Activated CD4-positive, alpha-beta T cell treated with anti-CD3 and anti-CD28 coated beads, Interleukin-2, amount 10 ng/mL, durations not matched to agents 24 days and 14 days (primary cell): ENCODE measurements at regions not wholly inside any gene's neighbourhood (a gene's known extent, or its start where the extent isn't known, plus 50 kb on each side); places are given as distances from the start of the nearest gene placed in this dataset.

Experiments
- DNase-seq: peaks from one replicate; pipeline ENCODE4 v3.0.0; 2022
- H3K27ac Mint-ChIP-seq: one replicate; pipeline ENCODE4 v1.8.0; 2022; ENCODE audit warnings: mild to moderate bottlenecking, mixed read lengths
- H3K27me3 Mint-ChIP-seq: one replicate; pipeline ENCODE4 v1.8.0; 2022; ENCODE audit warnings: mixed read lengths
- H3K36me3 Mint-ChIP-seq: one replicate; pipeline ENCODE4 v1.8.0; 2022; ENCODE audit warnings: low read depth, mild to moderate bottlenecking, mixed read lengths
- H3K4me1 Mint-ChIP-seq: one replicate; pipeline ENCODE4 v1.8.0; 2021; ENCODE audit warnings: mixed read lengths
- H3K4me3 Mint-ChIP-seq: one replicate; pipeline ENCODE4 v1.8.0; 2022; ENCODE audit warnings: mild to moderate bottlenecking, moderate library complexity, mixed read lengths
- H3K9me3 Mint-ChIP-seq: one replicate; pipeline ENCODE4 v1.8.0; 2021; ENCODE audit warnings: mixed read lengths
- intact Hi-C: fragments of 100-400 bp; cut with micrococcal nuclease; formaldehyde crosslinking; loops from one replicate; pipeline ENCODE4 v1.15.1; 2023

DNA sequence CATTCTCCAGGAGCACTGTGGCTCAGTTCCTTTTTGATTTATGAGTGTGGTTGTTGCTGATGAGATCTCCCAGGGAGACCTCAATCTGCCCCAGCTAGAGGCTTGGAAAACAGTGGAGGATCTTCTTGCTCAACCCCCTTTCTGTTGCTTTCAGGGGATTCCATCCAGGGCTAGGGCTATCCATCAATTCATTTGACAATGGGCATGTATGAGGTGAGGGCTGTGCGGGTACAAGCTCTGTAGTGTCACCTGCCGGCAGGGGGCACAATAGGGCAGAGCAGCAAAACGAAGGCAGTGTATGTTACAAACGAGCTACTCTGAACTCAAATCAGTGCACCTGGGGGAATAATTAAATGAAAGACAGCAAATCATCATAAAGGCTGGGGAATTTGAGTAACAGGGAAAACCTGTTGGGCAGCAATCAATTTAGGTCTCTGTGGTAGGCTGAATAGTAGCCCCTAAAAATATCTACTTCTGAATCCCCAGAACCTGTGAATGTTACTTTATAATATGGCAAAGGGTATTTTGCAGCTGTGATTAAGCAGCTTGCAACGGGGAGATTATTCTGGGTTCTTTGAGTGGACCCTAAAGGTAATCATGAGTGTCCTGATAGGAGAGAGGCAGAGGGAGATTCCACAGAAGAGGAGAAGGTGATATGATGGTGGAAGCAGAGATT lies 170.3 kb upstream of the ZBED5 start:
- Mint-ChIP-seq H3K9me3 (no peaks in the 10 kb centered on the region), H3K4me1 (peaks cover 2% of the 10 kb centered on the region), H3K27me3 (peaks cover 22% of the 10 kb centered on the region), H3K27ac (no peak overlapping the region), H3K36me3 (no peaks in the 10 kb centered on the region), H3K4me3 (no peak overlapping the region)
- DNase-seq = peak; percentile 92
- intact Hi-C loops = loop anchor here (1.0 kb wide), 1 partner anchor 759 kb away; no protein-coding TSS in a partner anchor

DNA sequence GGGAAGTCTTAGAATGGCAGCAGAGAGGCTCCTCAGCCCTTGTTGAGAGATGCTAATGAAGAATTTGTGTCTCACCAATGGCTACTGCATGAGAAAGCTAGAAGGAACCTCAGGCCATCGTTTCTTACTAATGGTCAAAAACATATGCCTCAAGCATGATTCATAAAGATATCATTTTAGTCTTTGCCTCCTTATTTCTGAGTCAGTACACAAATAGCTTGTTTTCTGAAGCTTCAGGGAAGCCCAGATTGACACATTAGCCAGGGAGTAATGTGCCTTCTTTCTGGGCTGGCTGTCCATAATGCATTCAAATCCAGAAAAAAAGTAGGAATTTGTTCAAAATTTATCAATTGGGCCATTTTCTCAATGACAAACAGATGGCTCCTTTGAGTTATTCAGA lies 169.4 kb upstream of the ZBED5 start:
- DNase-seq = no peak
- Mint-ChIP-seq H3K4me3 (no peak overlapping the region), H3K27me3 (peaks cover 22% of the 10 kb centered on the region)

DNA sequence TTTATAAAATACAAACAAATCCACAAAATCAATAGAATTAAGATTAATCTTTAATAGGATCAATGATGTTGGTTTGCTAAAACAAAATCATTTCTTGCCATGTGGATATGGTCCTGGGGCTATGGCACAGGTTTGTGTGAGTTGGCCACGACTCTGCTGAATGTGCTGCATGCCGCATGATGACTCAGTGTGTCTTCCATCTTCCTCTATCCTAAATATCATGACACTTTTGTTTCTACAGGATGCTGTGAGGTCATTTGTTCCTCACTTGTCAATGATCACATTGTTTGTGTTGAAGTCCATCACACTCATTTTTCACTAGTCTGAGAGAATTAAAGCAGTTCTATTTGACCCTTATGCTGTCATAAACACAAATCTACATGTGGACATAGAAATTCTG lies 167.2 kb upstream of the ZBED5 start:
- intact Hi-C loops = no loop called here
- no peak overlapping the region for H3K27ac Mint-ChIP-seq
- H3K4me1 Mint-ChIP-seq = peaks cover 2% of the 10 kb centered on the region
- no peaks in the 10 kb centered on the region for H3K9me3 Mint-ChIP-seq
- no peak for DNase-seq
- H3K4me3 Mint-ChIP-seq = no peak overlapping the region
- H3K27me3 Mint-ChIP-seq = peaks cover 29% of the 10 kb centered on the region
- no peaks in the 10 kb centered on the region for H3K36me3 Mint-ChIP-seq

More for the DNA sequence above, 169.4 kb upstream of the ZBED5 start:
- no peaks in the 10 kb centered on the region for H3K9me3 Mint-ChIP-seq
- intact Hi-C loops = no loop called here
- H3K27ac Mint-ChIP-seq = no peak overlapping the region
- H3K36me3 Mint-ChIP-seq = no peaks in the 10 kb centered on the region
- H3K4me1 Mint-ChIP-seq = peaks cover 2% of the 10 kb centered on the region

DNA sequence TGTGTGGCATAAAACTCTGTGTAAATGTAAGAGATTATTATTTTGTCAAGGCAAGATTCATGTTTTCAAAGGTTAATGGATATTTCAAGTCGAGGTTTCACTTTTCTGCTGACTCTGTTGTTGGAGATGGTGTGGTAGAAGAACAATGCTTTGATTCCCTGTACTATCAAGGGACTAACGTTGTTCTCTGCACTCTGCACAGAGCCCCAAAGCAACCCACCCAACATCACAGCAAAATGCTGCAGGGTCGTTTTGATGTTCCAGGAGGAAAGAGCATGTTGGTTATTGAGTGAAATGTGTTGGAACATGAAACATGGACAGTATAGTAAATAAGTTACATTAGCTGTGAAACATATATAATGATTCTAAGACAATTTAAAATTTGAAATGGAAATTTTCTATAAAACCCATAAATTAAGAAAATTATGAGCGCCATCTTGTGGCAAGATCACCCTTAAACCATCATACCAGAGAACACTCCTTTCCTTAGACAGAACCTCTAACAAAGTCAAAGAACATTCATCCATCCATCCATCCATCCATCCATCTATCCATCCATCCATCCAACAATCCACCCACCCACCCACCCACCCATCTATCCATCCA lies 164.4 kb upstream of the ZBED5 start:
- Mint-ChIP-seq H3K27ac (no peak overlapping the region), H3K4me3 (no peak overlapping the region), H3K4me1 (peaks cover 2% of the 10 kb centered on the region), H3K36me3 (no peaks in the 10 kb centered on the region), H3K27me3 (peaks cover 17% of the 10 kb centered on the region), H3K9me3 (no peaks in the 10 kb centered on the region)
- intact Hi-C loops = loop anchor here (1.0 kb wide), 2 partner anchors 89 to 230 kb away; no protein-coding TSS in a partner anchor
- peak; percentile 65 for DNase-seq

DNA sequence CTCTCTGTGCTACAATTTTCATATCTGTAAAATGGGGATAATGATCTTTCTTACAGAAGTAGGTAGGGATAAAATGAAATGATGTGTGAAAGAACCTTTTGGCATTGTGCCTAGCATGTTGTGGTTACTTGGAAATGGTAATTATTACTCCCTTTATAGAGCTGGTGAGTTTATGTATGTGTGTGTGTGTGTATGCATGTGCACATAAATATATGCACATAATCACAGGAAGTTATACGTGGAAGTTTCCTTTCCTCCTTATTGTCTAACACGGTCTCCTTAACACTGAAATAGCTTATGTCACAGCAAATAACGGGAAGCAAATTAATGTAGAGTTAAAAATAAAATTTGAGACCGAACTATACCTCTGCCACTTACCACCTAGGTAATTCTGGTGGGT lies 163.7 kb upstream of the ZBED5 start:
- Mint-ChIP-seq H3K4me3 (no peak overlapping the region), H3K9me3 (no peaks in the 10 kb centered on the region), H3K4me1 (peaks cover 2% of the 10 kb centered on the region), H3K27ac (no peak overlapping the region), H3K27me3 (peaks cover 21% of the 10 kb centered on the region), H3K36me3 (no peaks in the 10 kb centered on the region)
- DNase-seq = no peak
- intact Hi-C loops = no loop called here

DNA sequence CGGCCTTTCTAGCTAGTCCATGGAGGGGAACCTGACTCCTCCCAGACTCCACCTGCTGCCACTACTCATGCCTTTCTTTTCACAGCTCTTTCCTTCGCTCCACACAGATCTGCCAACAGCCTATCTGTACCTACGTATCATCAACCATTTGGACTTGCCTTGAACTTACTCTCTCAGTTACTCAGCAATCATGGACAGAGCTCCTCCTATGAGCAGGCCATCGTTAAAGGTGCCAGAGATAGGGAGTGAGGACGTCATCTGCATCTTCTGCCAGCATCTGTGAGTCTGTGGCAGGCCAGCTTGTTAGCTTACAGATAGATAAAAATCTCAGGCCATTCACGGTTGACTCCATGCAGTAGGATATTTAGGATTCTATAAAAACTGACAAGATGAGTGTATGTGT lies 162.9 kb upstream of the ZBED5 start:
- H3K4me1 Mint-ChIP-seq = peaks cover 2% of the 10 kb centered on the region
- no peaks in the 10 kb centered on the region for H3K36me3 Mint-ChIP-seq
- H3K27me3 Mint-ChIP-seq = peaks cover 23% of the 10 kb centered on the region
- H3K9me3 Mint-ChIP-seq = no peaks in the 10 kb centered on the region
- no peak overlapping the region for H3K27ac Mint-ChIP-seq
- H3K4me3 Mint-ChIP-seq = no peak overlapping the region
- no peak for DNase-seq
- intact Hi-C loops = no loop called here

DNA sequence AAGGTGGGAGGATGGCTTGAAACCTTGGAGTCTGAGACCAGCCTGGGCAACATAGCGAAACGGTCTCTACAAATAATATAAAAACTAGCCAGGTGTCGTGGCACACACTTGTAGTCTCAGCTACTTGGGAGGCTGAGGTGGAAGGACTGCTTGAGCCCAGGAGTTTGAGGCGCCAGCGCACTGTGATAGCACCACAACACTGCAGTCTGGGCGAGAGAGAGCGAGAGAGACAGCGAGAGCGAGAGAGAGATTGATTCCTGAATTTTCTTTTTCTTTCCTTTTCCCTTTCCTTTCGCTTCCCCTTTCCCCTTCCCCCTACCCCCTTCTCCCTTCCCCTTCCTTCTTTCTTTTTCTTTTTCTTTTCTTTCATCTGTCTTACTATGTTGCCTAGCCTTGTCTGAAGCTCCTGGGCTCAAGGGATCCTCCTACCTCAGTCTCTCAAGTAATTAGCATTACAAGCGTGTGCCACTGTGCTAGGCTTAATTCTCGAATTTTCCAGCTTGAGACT lies 162.4 kb upstream of the ZBED5 start:
- no peak overlapping the region for H3K4me3 Mint-ChIP-seq
- H3K36me3 Mint-ChIP-seq = no peaks in the 10 kb centered on the region
- peaks cover 2% of the 10 kb centered on the region for H3K4me1 Mint-ChIP-seq
- DNase-seq = no peak
- H3K9me3 Mint-ChIP-seq = no peaks in the 10 kb centered on the region
- intact Hi-C loops = no loop called here
- peaks cover 22% of the 10 kb centered on the region for H3K27me3 Mint-ChIP-seq
- H3K27ac Mint-ChIP-seq = no peak overlapping the region

DNA sequence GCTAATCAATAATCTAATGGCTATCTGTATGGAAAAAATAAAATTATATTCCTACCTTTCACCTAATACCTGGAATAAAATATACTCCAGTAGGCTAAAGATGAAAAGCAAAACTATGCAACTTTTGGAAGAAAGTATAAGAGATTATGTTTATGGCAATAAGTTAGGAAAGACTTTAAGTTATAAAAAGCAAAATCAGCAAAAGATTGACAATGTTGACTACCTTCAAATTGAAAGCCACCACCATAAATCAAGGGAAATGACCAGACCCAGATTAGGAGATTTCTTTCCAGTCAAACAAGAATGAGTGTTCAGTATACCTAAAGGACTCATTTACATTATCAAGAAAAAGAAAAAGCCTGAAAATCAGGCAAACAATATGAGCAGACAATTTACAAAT lies 159.1 kb upstream of the ZBED5 start:
- H3K4me1 Mint-ChIP-seq = no peaks in the 10 kb centered on the region
- intact Hi-C loops = no loop called here
- no peaks in the 10 kb centered on the region for H3K9me3 Mint-ChIP-seq
- no peak overlapping the region for H3K4me3 Mint-ChIP-seq
- no peaks in the 10 kb centered on the region for H3K36me3 Mint-ChIP-seq
- no peak overlapping the region for H3K27ac Mint-ChIP-seq
- peaks cover 28% of the 10 kb centered on the region for H3K27me3 Mint-ChIP-seq
- no peak for DNase-seq

DNA sequence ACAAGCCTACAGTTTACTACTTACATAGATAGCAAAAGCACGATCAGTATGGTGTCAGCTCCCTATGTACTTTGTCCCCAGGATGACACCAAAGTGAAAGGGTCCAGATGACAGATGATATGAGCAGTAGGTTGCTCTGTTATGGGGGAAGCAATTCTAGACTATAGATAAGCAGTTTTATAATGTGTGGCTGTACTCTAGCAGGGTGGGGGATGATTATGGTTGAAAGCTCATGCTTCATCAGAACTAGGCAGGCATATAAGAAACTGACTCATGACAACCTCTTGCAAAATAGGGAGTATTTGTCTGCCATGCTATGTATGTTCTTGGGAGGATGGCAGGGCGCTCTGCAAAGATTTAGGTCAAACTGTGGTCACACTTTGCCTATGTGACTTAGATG lies 158.2 kb upstream of the ZBED5 start:
- Mint-ChIP-seq H3K9me3 (no peaks in the 10 kb centered on the region), H3K4me1 (no peaks in the 10 kb centered on the region), H3K27ac (no peak overlapping the region), H3K36me3 (no peaks in the 10 kb centered on the region), H3K4me3 (no peak overlapping the region), H3K27me3 (peaks cover 29% of the 10 kb centered on the region)
- DNase-seq = no peak
- intact Hi-C loops = no loop called here

DNA sequence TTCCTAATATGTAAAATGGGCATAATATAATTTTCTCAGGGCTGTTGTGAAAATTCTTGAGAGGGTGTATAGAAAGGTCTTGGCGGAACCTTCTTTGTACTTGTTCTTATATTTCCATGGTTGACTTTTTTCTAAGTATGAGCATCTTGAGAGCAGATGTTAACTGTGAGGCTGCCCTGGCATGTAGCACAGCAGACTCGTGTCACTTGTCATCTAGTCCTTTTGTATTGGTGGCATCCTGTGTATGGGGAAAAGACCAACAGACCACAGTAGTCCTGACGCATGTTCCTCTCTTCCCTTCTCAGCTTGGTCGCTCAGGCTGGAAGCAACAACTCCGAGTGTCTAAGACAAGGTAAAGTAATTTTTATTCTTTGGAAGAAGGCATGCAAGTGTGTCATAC lies 153.8 kb upstream of the ZBED5 start:
- Mint-ChIP-seq H3K4me1 (no peaks in the 10 kb centered on the region), H3K27ac (no peak overlapping the region), H3K27me3 (peaks cover 42% of the 10 kb centered on the region), H3K4me3 (no peak overlapping the region), H3K36me3 (no peaks in the 10 kb centered on the region), H3K9me3 (no peaks in the 10 kb centered on the region)
- no peak for DNase-seq
- intact Hi-C loops = no loop called here

DNA sequence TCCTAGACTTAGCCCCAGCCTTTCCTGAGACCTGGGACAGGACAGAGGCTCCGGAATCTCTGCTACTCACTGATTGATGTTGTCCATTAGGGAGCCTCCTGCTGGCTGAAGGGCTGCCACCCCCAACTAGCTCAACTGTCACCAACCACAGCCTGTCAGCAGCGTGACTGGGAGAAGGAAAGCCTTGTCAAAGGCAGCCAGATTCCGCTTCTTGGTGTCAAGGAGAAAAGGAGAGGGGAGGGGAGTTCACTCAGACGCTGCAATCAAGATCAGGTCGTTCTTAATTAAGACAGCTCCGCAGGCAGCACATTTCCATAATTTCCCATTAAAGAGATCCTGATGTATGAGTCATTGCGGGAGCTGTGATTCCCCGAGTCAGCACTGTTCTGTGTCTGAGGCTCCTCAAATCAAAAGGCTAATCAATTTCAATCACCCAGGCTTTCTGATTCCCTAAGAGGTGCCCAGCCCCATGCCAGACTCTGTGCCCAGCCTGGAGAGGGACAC lies 152.8 kb upstream of the ZBED5 start:
- H3K27ac Mint-ChIP-seq = no peak overlapping the region
- DNase-seq = no peak
- H3K36me3 Mint-ChIP-seq = no peaks in the 10 kb centered on the region
- H3K27me3 Mint-ChIP-seq = peaks cover 48% of the 10 kb centered on the region
- intact Hi-C loops = no loop called here
- H3K9me3 Mint-ChIP-seq = no peaks in the 10 kb centered on the region
- H3K4me3 Mint-ChIP-seq = no peak overlapping the region
- no peaks in the 10 kb centered on the region for H3K4me1 Mint-ChIP-seq

DNA sequence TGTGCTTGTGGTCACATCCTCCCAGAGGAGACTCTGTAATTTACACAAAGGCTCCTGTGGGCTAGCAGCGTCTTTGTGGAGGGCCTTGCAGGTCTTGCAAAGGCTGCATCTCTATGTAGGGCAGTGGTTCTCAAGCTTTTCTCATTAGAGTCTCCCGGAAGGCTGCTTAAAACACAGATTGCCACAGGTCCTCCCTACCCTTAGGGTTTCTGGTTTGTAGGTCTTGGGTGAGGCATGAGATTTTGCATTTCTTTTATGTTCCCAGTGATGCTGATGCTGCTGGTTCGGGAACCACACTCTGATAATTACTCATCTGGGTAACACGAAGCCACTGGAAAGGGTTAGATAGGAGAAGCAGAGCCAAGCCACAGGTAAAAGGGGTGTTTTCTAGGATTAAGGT lies 151.3 kb upstream of the ZBED5 start:
- Mint-ChIP-seq H3K27ac (no peak overlapping the region), H3K4me1 (no peaks in the 10 kb centered on the region), H3K36me3 (no peaks in the 10 kb centered on the region), H3K4me3 (no peak overlapping the region), H3K27me3 (peaks cover 52% of the 10 kb centered on the region), H3K9me3 (no peaks in the 10 kb centered on the region)
- DNase-seq = no peak
- intact Hi-C loops = no loop called here

DNA sequence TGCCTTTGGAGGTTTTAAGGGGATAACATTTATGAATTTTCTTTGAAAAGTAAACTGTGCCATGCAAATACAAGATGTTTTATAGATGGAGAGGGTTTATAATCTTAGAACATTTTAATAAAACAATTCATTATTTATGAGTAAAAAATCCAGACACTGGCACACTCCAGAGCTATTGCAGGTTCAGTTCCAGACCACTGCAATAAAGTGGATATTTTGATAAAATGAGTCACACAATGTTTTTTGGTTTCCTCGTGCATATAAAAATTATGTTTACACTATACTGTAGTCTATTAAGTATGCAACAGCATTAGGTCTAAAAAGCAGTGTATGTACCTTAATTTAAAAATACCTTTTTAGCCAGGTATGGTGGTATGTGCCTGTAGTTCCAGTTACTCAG lies 146.2 kb upstream of the ZBED5 start:
- peaks cover 34% of the 10 kb centered on the region for H3K27me3 Mint-ChIP-seq
- no peak for DNase-seq
- H3K4me3 Mint-ChIP-seq = no peak overlapping the region
- no peaks in the 10 kb centered on the region for H3K4me1 Mint-ChIP-seq
- H3K27ac Mint-ChIP-seq = no peak overlapping the region
- intact Hi-C loops = no loop called here
- H3K9me3 Mint-ChIP-seq = no peaks in the 10 kb centered on the region
- H3K36me3 Mint-ChIP-seq = no peaks in the 10 kb centered on the region

DNA sequence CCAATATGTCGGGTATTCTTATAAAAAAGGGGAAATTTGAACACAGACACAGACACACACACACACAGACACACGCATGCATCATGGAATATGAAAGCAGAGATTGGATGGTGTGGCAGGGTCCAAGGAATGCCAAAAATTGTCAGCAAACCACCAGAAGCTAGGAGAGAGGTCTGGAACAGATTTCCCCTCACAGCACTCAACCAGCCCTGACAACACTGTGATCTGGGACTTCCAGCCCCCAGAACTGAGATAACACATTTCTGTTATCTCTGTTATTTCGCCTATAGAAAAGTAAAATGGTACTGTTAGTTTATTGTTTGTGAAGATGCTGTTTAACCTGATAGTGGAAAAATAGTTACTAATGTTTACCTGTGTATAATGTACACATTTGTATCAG lies 145.4 kb upstream of the ZBED5 start:
- H3K4me3 Mint-ChIP-seq = no peak overlapping the region
- no peak overlapping the region for H3K27ac Mint-ChIP-seq
- intact Hi-C loops = no loop called here
- DNase-seq = no peak
- no peaks in the 10 kb centered on the region for H3K9me3 Mint-ChIP-seq
- H3K27me3 Mint-ChIP-seq = peaks cover 31% of the 10 kb centered on the region
- no peaks in the 10 kb centered on the region for H3K4me1 Mint-ChIP-seq
- no peaks in the 10 kb centered on the region for H3K36me3 Mint-ChIP-seq
